CD14-positive monocyte (primary cell): ENCODE measurements at regions not wholly inside any gene's neighbourhood (a gene's known extent, or its start where the extent isn't known, plus 50 kb on each side); places are given as distances from the start of the nearest gene placed in this dataset.

ENCODE experiments used
- DNase-seq, 3 donors: peaks; one replicate each; pipeline ENCODE4 v3.0.0-alpha.2; 2011 to 2022
- H2AFZ ChIP-seq: 2 replicates; pipeline ENCODE4 v1.6.0; 2012; ENCODE audit warnings: mild to moderate bottlenecking, low read depth, low read length, inconsistent platforms; ENCODE audit not compliant: insufficient read depth, poor library complexity, severe bottlenecking
- H3K27ac ChIP-seq, 2 donors: 1 replicate in 1 of 2; 2 replicates in 1 of 2; pipeline ENCODE4 v1.5.1; 2012 to 2013; ENCODE audit warnings: low read length in 2 of 2, control low read depth in 1 of 2, inconsistent platforms in 1 of 2, low read depth in 1 of 2, mild to moderate bottlenecking in 1 of 2
- H3K27me3 ChIP-seq, 2 donors: one replicate each; pipeline versions ENCODE4 v1.6.0 to v1.6.1; 2011 to 2013; ENCODE audit warnings: low read length in 2 of 2; ENCODE audit not compliant: control insufficient read depth in 2 of 2, insufficient read depth in 2 of 2
- H3K36me3 ChIP-seq, 2 donors: replicated peaks in 1 of 2; 1 replicate in 1 of 2; 2 replicates in 1 of 2; pipeline versions ENCODE4 v1.5.1 to v1.6.1; 2012 to 2013; ENCODE audit warnings: low read length in 2 of 2, control low read depth in 1 of 2, inconsistent platforms in 1 of 2, mild to moderate bottlenecking in 1 of 2; ENCODE audit not compliant: insufficient read depth in 2 of 2, control insufficient read depth in 1 of 2
- H3K4me1 ChIP-seq, 2 donors: 1 replicate in 1 of 2; 2 replicates in 1 of 2; pipeline versions ENCODE4 v1.5.1 to v1.6.1; 2012 to 2013; ENCODE audit warnings: low read length in 2 of 2, control low read depth in 1 of 2, inconsistent platforms in 1 of 2, mild to moderate bottlenecking in 1 of 2, moderate library complexity in 1 of 2; ENCODE audit not compliant: insufficient read depth in 2 of 2, control insufficient read depth in 1 of 2
- H3K4me2 ChIP-seq: replicated peaks from 2 replicates; pipeline ENCODE3; 2012; ENCODE audit warnings: low read length, moderate library complexity, mild to moderate bottlenecking; ENCODE audit not compliant: poor library complexity, severe bottlenecking; ENCODE audit errors: extremely low read depth
- H3K4me3 ChIP-seq, 3 experiments: fragments of 200-600 bp in 1 of 3; sonication (generic) in 1 of 3; replicated peaks in 1 of 3; 1 replicate in 2 of 3; 2 replicates in 1 of 3; pipeline ENCODE4 v1.5.1; 2011 to 2013; ENCODE audit warnings: low read length in 3 of 3, mild to moderate bottlenecking in 3 of 3, control low read depth in 2 of 3, low read depth in 2 of 3, inconsistent platforms in 1 of 3, moderate library complexity in 1 of 3
- H3K79me2 ChIP-seq: 2 replicates; pipeline ENCODE4 v1.6.0; 2012; ENCODE audit warnings: mild to moderate bottlenecking, control low read depth, inconsistent platforms, low read length, moderate library complexity; ENCODE audit not compliant: insufficient read depth
- H3K9ac ChIP-seq: 2 replicates; pipeline ENCODE4 v1.6.0; 2017; ENCODE audit warnings: low read length, mild to moderate bottlenecking; ENCODE audit not compliant: insufficient read depth, poor library complexity, severe bottlenecking
- H3K9me3 ChIP-seq, 2 donors: replicated peaks in 1 of 2; 1 replicate in 1 of 2; 2 replicates in 1 of 2; pipeline versions ENCODE4 v1.5.1 to v1.6.1; 2012 to 2013; ENCODE audit warnings: low read length in 2 of 2, control low read depth in 1 of 2; ENCODE audit not compliant: control insufficient read depth in 1 of 2, insufficient read depth in 1 of 2
- H4K20me1 ChIP-seq: 2 replicates; pipeline ENCODE4 v1.6.0; 2012; ENCODE audit warnings: mild to moderate bottlenecking, low read length, control low read depth, moderate library complexity; ENCODE audit not compliant: insufficient read depth
- H3K27ac Mint-ChIP-seq, 7 donors: one replicate each; pipeline ENCODE4 v1.8.0; 2020; ENCODE audit warnings: mild to moderate bottlenecking in 7 of 7, mixed read lengths in 7 of 7, moderate library complexity in 6 of 7, inconsistent platforms in 2 of 7
- H3K27me3 Mint-ChIP-seq, 3 donors: one replicate each; pipeline ENCODE4 v1.8.0; 2021 to 2022; ENCODE audit warnings: low read depth in 3 of 3, mild to moderate bottlenecking in 3 of 3, mixed read lengths in 3 of 3, moderate library complexity in 3 of 3, inconsistent platforms in 1 of 3
- H3K36me3 Mint-ChIP-seq, 2 donors: one replicate each; pipeline ENCODE4 v1.8.0; 2020; ENCODE audit warnings: mixed read lengths in 2 of 2, inconsistent platforms in 1 of 2, mild to moderate bottlenecking in 1 of 2
- H3K4me1 Mint-ChIP-seq: one replicate; pipeline ENCODE4 v1.8.0; 2020; ENCODE audit warnings: mild to moderate bottlenecking, mixed read lengths
- H3K4me3 Mint-ChIP-seq, 2 donors: one replicate each; pipeline ENCODE4 v1.8.0; 2020; ENCODE audit warnings: mild to moderate bottlenecking in 2 of 2, mixed read lengths in 2 of 2, moderate library complexity in 1 of 2
- H3K9me3 Mint-ChIP-seq, 7 donors: one replicate each; pipeline ENCODE4 v1.8.0; 2020 to 2022; ENCODE audit warnings: mixed read lengths in 7 of 7, mild to moderate bottlenecking in 6 of 7, moderate library complexity in 6 of 7, inconsistent platforms in 2 of 7
- CTCF ChIP-seq: fragments of 200-600 bp; IDR thresholded peaks from one replicate; pipeline ENCODE4 v1.8.0; 2022; ENCODE audit warnings: antibody characterized with exemption, mild to moderate bottlenecking
- WGBS: methylation state at CpG from one replicate; pipeline ENCODE4 v1.1.5; 2013; ENCODE audit warnings: missing lambda C conversion rate; ENCODE audit not compliant: insufficient coverage; 5-methylcytosine and 5-hydroxymethylcytosine counted together
- intact Hi-C, 2 donors: fragments of 100-400 bp; cut with micrococcal nuclease; formaldehyde crosslinking; loops; one replicate each; pipeline versions ENCODE4 v1.15.0 to v1.15.1; 2023

GRCh38 chr4:103996064-103996463 lies 276.3 kb upstream of the TACR3 start:
- no peak overlapping the region for H2AFZ ChIP-seq
- intact Hi-C loops, result no loop called here

GRCh38 chr4:103994059-103994458 lies 274.3 kb upstream of the TACR3 start:
- Histone ChIP-seq H4K20me1 (no peaks in the 10 kb centered on the region), H3K27me3 (no peaks in the 10 kb centered on the region), H3K4me2 (no peak overlapping the region), H3K9ac (no peak overlapping the region), H3K79me2 (no peaks in the 10 kb centered on the region), H3K4me1 (no peaks in the 10 kb centered on the region), H2AFZ (no peak overlapping the region), H3K4me3 (no peak overlapping the region), H3K36me3 (no peaks in the 10 kb centered on the region), H3K27ac (no peak overlapping the region), H3K9me3 (peaks cover 3 to 9% of the 10 kb centered on the region in 2 donors)
- peaks cover 4 to 15% (median 9%) of the 10 kb centered on the region in 7 donors for H3K9me3 Mint-ChIP-seq
- no peak for TF ChIP-seq CTCF
- H3K4me3 Mint-ChIP-seq, result no peak overlapping the region
- H3K27me3 Mint-ChIP-seq, result no peaks in the 10 kb centered on the region
- no peak overlapping the region for H3K27ac Mint-ChIP-seq
- H3K4me1 Mint-ChIP-seq, result no peaks in the 10 kb centered on the region
- no peaks in the 10 kb centered on the region for H3K36me3 Mint-ChIP-seq
- DNase-seq, result no peak
- intact Hi-C loops, result no loop called here
- WGBS, result no CpG with 5 or more reads among the region's 1 CpG

More at GRCh38 chr4:103996064-103996463, 276.3 kb upstream of the TACR3 start:
- Histone ChIP-seq H3K79me2 (no peaks in the 10 kb centered on the region), H3K4me3 (no peak overlapping the region), H3K4me2 (no peak overlapping the region), H3K4me1 (no peaks in the 10 kb centered on the region), H3K36me3 (no peaks in the 10 kb centered on the region), H4K20me1 (no peaks in the 10 kb centered on the region), H3K9me3 (peaks cover 8 to 15% of the 10 kb centered on the region in 2 donors), H3K9ac (no peak overlapping the region), H3K27ac (no peak overlapping the region), H3K27me3 (no peaks in the 10 kb centered on the region)
- Mint-ChIP-seq H3K27me3 (no peaks in the 10 kb centered on the region), H3K9me3 (peaks cover 4 to 14% (median 11%) of the 10 kb centered on the region in 7 donors), H3K27ac (no peak overlapping the region), H3K4me1 (no peaks in the 10 kb centered on the region), H3K36me3 (no peaks in the 10 kb centered on the region), H3K4me3 (no peak overlapping the region)
- WGBS, result no CpG with 5 or more reads among the region's 2 CpGs
- DNase-seq, result no peak
- TF ChIP-seq CTCF, result no peak
